ENCODE measurements at regions not wholly inside any gene's neighbourhood (a gene's known extent, or its start where the extent isn't known, plus 50 kb on each side); places are given as distances from the start of the nearest gene placed in this dataset.
A peak's percentile ranks its signal among the peaks of the same experiment; 100 is the strongest.

DNA sequence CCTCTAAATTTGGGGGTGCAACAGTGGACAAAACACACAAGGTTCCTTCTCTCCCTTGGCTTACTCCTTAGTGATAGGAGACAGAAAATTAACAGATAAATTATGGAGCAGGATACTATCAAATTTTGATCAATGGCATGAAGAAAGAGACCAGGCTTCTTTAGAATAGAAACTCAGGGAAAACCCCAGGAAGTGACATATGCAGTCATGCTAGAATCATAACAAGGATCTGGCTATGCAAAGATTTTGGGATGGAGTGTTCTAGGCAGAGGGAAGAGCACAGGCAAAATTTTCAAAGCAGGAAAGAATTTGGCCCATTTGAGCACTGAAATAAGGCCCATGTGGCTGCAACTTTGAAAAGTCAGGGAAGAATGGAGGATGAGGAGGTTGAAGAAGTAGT is 182.3 kb upstream of the PLEKHG7 start:
- DNase-seq (no peak), ATAC-seq (no peak)
- H3K27me3 ChIP-seq: no peaks in the 10 kb centered on the region
- H3K27ac ChIP-seq: no peak overlapping the region
- intact Hi-C loops (cut with DNase I): no loop called here
- no peak overlapping the region for H3K4me3 ChIP-seq
- no peaks in the 10 kb centered on the region for H3K9me3 ChIP-seq
- no peaks in the 10 kb centered on the region for H3K36me3 ChIP-seq
- no peaks in the 10 kb centered on the region for H3K4me1 ChIP-seq
- no peak for TF ChIP-seq POLR2A (IDR thresholded peaks at IDR 0.05)
- TF ChIP-seq, protein P1, sequence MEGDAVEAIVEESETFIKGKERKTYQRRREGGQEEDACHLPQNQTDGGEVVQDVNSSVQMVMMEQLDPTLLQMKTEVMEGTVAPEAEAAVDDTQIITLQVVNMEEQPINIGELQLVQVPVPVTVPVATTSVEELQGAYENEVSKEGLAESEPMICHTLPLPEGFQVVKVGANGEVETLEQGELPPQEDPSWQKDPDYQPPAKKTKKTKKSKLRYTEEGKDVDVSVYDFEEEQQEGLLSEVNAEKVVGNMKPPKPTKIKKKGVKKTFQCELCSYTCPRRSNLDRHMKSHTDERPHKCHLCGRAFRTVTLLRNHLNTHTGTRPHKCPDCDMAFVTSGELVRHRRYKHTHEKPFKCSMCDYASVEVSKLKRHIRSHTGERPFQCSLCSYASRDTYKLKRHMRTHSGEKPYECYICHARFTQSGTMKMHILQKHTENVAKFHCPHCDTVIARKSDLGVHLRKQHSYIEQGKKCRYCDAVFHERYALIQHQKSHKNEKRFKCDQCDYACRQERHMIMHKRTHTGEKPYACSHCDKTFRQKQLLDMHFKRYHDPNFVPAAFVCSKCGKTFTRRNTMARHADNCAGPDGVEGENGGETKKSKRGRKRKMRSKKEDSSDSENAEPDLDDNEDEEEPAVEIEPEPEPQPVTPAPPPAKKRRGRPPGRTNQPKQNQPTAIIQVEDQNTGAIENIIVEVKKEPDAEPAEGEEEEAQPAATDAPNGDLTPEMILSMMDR (IDR thresholded peaks at IDR 0.05): no peak

DNA sequence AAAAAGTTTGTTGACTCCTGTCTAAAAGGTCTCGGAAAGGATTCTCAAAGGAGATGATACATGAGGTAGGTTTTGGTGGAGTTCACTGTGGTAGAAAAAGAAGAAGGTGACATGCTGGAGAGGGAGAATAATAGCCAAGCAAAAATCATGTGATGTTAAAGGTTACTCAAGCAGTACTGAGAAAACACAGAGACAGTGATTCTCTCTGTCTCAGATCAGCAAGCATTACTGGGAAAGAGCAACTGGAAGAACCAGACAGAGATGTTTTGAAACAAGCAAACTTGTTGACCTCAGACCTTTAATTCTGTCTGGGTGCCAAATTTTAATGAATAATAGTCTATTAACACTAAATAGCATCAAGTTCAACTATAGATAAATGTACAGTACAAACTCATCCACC is 183.5 kb upstream of the PLEKHG7 start:
- TF ChIP-seq, protein P1 (IDR thresholded peaks at IDR 0.05): no peak
- TF ChIP-seq POLR2A (IDR thresholded peaks at IDR 0.05): no peak
- ATAC-seq (no peak), DNase-seq (no peak)
- intact Hi-C loops (cut with DNase I): no loop called here
- no peaks in the 10 kb centered on the region for H3K36me3 ChIP-seq
- no peak overlapping the region for H3K4me3 ChIP-seq
- no peaks in the 10 kb centered on the region for H3K9me3 ChIP-seq
- 91% methylated on average over 1 of the region's 1 CpG for WGBS (ENCODE audit: insufficient coverage, low coverage, low lambda C conversion rate, missing lambda C conversion rate)
- no peak overlapping the region for H3K27ac ChIP-seq
- no peaks in the 10 kb centered on the region for H3K4me1 ChIP-seq
- no peaks in the 10 kb centered on the region for H3K27me3 ChIP-seq

DNA sequence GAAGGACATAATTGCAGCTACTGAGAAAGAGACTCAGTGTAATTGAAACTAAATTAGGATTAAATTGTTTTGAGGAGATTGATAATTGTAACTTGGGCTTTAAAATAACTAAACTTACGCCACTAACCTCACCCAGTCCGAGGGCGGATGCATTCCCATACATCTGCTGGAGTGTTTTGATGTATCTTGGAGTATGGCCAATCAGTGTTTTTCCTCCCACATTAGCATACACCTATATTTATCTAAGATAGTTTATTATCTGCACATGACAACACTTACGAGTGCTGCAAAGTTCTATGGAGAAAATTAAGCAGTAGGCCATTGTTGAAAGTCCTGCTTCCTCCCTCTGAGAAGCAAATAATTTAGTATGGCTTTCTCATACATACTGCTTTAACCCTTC is 184.7 kb upstream of the PLEKHG7 start:
- WGBS (ENCODE audit: insufficient coverage, low coverage, low lambda C conversion rate, missing lambda C conversion rate): 79% methylated on average over 4 of the region's 4 CpGs
- no peaks in the 10 kb centered on the region for H3K36me3 ChIP-seq
- TF ChIP-seq POLR2A (IDR thresholded peaks at IDR 0.05): no peak
- TF ChIP-seq, protein P1 (IDR thresholded peaks at IDR 0.05): no peak
- no peaks in the 10 kb centered on the region for H3K9me3 ChIP-seq
- H3K4me3 ChIP-seq: no peak overlapping the region
- no peak overlapping the region for H3K27ac ChIP-seq
- no peaks in the 10 kb centered on the region for H3K4me1 ChIP-seq
- H3K27me3 ChIP-seq: no peaks in the 10 kb centered on the region
- intact Hi-C loops (cut with DNase I): no loop called here
- ATAC-seq: no peak
- DNase-seq: no peak

DNA sequence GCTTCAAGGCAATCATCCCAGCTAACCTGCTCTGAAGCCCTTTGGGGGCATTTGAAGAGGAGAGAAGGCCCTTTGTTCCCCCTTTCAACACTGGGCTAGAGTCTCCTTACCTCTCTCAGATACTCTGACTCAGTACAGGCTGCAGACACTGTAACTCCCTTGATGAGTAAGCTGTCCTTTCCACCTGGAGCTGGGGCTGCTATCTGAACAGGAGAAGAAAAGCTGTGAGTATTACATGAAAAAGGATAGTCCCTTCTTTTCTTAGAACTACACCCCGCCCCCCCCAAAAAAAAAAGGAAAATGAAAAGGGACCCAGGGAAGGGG is 186.6 kb upstream of the PLEKHG7 start:
- no peak for TF ChIP-seq POLR2A (IDR thresholded peaks at IDR 0.05)
- TF ChIP-seq, protein P1 (IDR thresholded peaks at IDR 0.05): no peak
- H3K4me1 ChIP-seq: no peaks in the 10 kb centered on the region
- intact Hi-C loops (cut with DNase I): no loop called here
- DNase-seq (no peak), ATAC-seq (peak in 1 of 4 donors; percentile 84)
- H3K36me3 ChIP-seq: no peaks in the 10 kb centered on the region
- H3K9me3 ChIP-seq: no peaks in the 10 kb centered on the region
- WGBS (ENCODE audit: insufficient coverage, low coverage, low lambda C conversion rate, missing lambda C conversion rate): 44% methylated on average over 1 of the region's 1 CpG
- no peak overlapping the region for H3K27ac ChIP-seq
- no peak overlapping the region for H3K4me3 ChIP-seq
- H3K27me3 ChIP-seq: no peaks in the 10 kb centered on the region

DNA sequence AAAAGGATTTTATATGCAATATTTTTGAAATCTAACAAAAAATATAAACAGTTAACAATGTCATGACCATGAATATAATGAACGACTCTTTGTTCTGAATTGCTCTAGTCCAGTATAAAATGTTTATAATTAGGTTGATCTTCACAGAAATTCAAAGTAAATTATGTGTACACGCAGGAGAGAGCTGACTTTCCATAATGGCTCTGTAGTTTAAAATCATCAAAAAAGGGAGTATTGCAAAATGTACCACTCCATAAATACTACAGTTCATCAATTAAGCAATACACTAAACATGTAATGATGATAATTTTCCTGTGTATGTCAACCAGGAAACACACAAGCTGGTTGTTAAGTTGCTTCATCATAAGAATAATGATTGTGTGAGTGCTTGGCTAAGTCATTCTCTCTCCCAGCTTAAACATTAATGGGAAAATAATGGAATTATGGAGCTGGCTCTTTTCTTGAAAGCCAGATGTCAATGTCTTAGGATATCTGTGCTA is 189.5 kb upstream of the PLEKHG7 start:
- no peak overlapping the region for H3K27ac ChIP-seq
- H3K4me1 ChIP-seq: no peaks in the 10 kb centered on the region
- DNase-seq: no peak
- 66% methylated on average over 2 of the region's 2 CpGs for WGBS (ENCODE audit: insufficient coverage, low coverage, low lambda C conversion rate, missing lambda C conversion rate)
- no peaks in the 10 kb centered on the region for H3K27me3 ChIP-seq
- TF ChIP-seq POLR2A (IDR thresholded peaks at IDR 0.05): no peak
- TF ChIP-seq, protein P1 (IDR thresholded peaks at IDR 0.05): no peak
- H3K9me3 ChIP-seq: no peaks in the 10 kb centered on the region
- intact Hi-C loops (cut with DNase I): no loop called here
- no peaks in the 10 kb centered on the region for H3K36me3 ChIP-seq
- H3K4me3 ChIP-seq: no peak overlapping the region
- ATAC-seq: no peak
